H9 (cell line): ENCODE measurements at regions not wholly inside any gene's neighbourhood (a gene's known extent, or its start where the extent isn't known, plus 50 kb on each side); places are given as distances from the start of the nearest gene placed in this dataset.
A peak's percentile ranks its signal among the peaks of the same experiment; 100 is the strongest.

Experiments
- DNase-seq: peaks from one replicate; pipeline ENCODE4 v3.0.0-alpha.2; 2017
- H2AFZ ChIP-seq: one replicate; pipeline ENCODE4 v1.6.1; 2013; ENCODE audit warnings: mild to moderate bottlenecking, low read length, control low read depth, moderate library complexity
- H2AK5ac ChIP-seq: 2 replicates; pipeline ENCODE4 v1.6.1; 2013; ENCODE audit warnings: low read length, control low read depth, mixed read lengths; ENCODE audit not compliant: insufficient read length
- H2BK120ac ChIP-seq: one replicate; pipeline ENCODE4 v1.6.1; 2013; ENCODE audit warnings: low read depth, mild to moderate bottlenecking, low read length, control low read depth, inconsistent platforms; ENCODE audit not compliant: poor library complexity, severe bottlenecking
- H2BK12ac ChIP-seq: 2 replicates; pipeline ENCODE4 v1.6.1; 2013; ENCODE audit warnings: low read length, control low read depth, mixed read lengths, low read depth; ENCODE audit not compliant: insufficient read length
- H2BK15ac ChIP-seq: 2 replicates; pipeline ENCODE4 v1.6.1; 2013; ENCODE audit warnings: low read depth, low read length, control low read depth
- H2BK20ac ChIP-seq: one replicate; pipeline ENCODE4 v1.6.1; 2013; ENCODE audit warnings: low read depth, mild to moderate bottlenecking, low read length, control low read depth, inconsistent platforms; ENCODE audit not compliant: poor library complexity, severe bottlenecking
- H2BK5ac ChIP-seq: 2 replicates; pipeline ENCODE4 v1.6.1; 2013; ENCODE audit warnings: low read length, control low read depth, mixed read lengths; ENCODE audit not compliant: insufficient read length
- H3K14ac ChIP-seq: 2 replicates; pipeline ENCODE4 v1.6.1; 2013; ENCODE audit warnings: low read length, control low read depth; ENCODE audit not compliant: insufficient read depth
- H3K18ac ChIP-seq: 2 replicates; pipeline ENCODE4 v1.6.1; 2013; ENCODE audit warnings: low read depth, mild to moderate bottlenecking, mixed read lengths, low read length, control low read depth; ENCODE audit not compliant: insufficient read length
- H3K23ac ChIP-seq: 2 replicates; pipeline ENCODE4 v1.6.1; 2013; ENCODE audit warnings: low read length, control low read depth, mixed read lengths, low read depth; ENCODE audit not compliant: insufficient read length
- H3K23me2 ChIP-seq: 2 replicates; pipeline ENCODE4 v1.6.1; 2013; ENCODE audit warnings: low read depth, mild to moderate bottlenecking, mixed read lengths, low read length, control low read depth; ENCODE audit not compliant: insufficient read length, poor library complexity, severe bottlenecking
- H3K27ac ChIP-seq: 2 replicates; pipeline ENCODE4 v1.5.1; 2013; ENCODE audit warnings: low read length, control low read depth, mixed read lengths, low read depth; ENCODE audit not compliant: insufficient read length
- H3K27me3 ChIP-seq: 2 replicates; pipeline ENCODE4 v1.6.1; 2013; ENCODE audit warnings: low read length, control low read depth, inconsistent platforms; ENCODE audit not compliant: insufficient read depth
- H3K4ac ChIP-seq: 2 replicates; pipeline ENCODE4 v1.6.1; 2013; ENCODE audit warnings: low read depth, mild to moderate bottlenecking, control low read depth, inconsistent platforms, low read length, moderate library complexity
- H3K4me1 ChIP-seq: 2 replicates; pipeline ENCODE4 v1.6.1; 2013; ENCODE audit warnings: low read length, control low read depth, inconsistent platforms; ENCODE audit not compliant: insufficient read depth
- H3K4me2 ChIP-seq: 2 replicates; pipeline ENCODE4 v1.6.1; 2013; ENCODE audit warnings: low read length, control low read depth, mixed read lengths; ENCODE audit not compliant: insufficient read length, insufficient read depth
- H3K56ac ChIP-seq: 2 replicates; pipeline ENCODE4 v1.6.1; 2013; ENCODE audit warnings: low read depth, mild to moderate bottlenecking, mixed read lengths, low read length, control low read depth; ENCODE audit not compliant: insufficient read length
- H3K79me1 ChIP-seq: 2 replicates; pipeline ENCODE4 v1.6.1; 2013; ENCODE audit warnings: low read depth, mild to moderate bottlenecking, moderate library complexity, low read length, control low read depth, inconsistent platforms; ENCODE audit not compliant: insufficient read depth, poor library complexity, severe bottlenecking
- H3K79me2 ChIP-seq: 2 replicates; pipeline ENCODE4 v1.6.1; 2013; ENCODE audit warnings: low read length, control low read depth, inconsistent platforms; ENCODE audit not compliant: insufficient read depth
- H3K9ac ChIP-seq: 2 replicates; pipeline ENCODE4 v1.6.1; 2013; ENCODE audit warnings: low read length, control low read depth, mixed read lengths; ENCODE audit not compliant: insufficient read length; ENCODE audit errors: extremely low read depth
- H3K9me3 ChIP-seq: one replicate; pipeline ENCODE4 v1.6.1; 2013; ENCODE audit warnings: low read depth, low read length, inconsistent platforms; ENCODE audit not compliant: control insufficient read depth
- H3T11ph ChIP-seq: one replicate; pipeline ENCODE4 v1.6.1; 2013; ENCODE audit warnings: mild to moderate bottlenecking, low read length, control low read depth, inconsistent platforms
- H4K20me1 ChIP-seq: one replicate; pipeline ENCODE4 v1.6.1; 2013; ENCODE audit not compliant: control insufficient read depth, insufficient read length, insufficient read depth
- H4K5ac ChIP-seq: 2 replicates; pipeline ENCODE4 v1.6.1; 2013; ENCODE audit warnings: low read depth, mild to moderate bottlenecking, mixed read lengths, low read length, control low read depth; ENCODE audit not compliant: insufficient read length
- H4K8ac ChIP-seq: replicated peaks from 2 replicates; pipeline ENCODE4 v1.6.1; 2013; ENCODE audit warnings: low read length, control low read depth, mixed read lengths, low read depth; ENCODE audit not compliant: insufficient read length
- H4K91ac ChIP-seq: 2 replicates; pipeline ENCODE4 v1.6.1; 2013; ENCODE audit warnings: low read depth, mild to moderate bottlenecking, moderate library complexity, mixed read lengths, low read length, control low read depth; ENCODE audit not compliant: insufficient read length
- H3K27ac Mint-ChIP-seq, 3 experiments: 2 replicates in 2 of 3; 3 replicates in 1 of 3; pipeline ENCODE4 v1.8.0; 2020 to 2021; ENCODE audit warnings: mixed read lengths in 3 of 3, mild to moderate bottlenecking in 1 of 3, moderate library complexity in 1 of 3
- H3K27me3 Mint-ChIP-seq: 2 replicates; pipeline ENCODE4 v1.8.0; 2021; ENCODE audit warnings: low read depth, mild to moderate bottlenecking, moderate library complexity, mixed read lengths
- H3K36me3 Mint-ChIP-seq, 3 experiments: 2 replicates in 2 of 3; 3 replicates in 1 of 3; pipeline ENCODE4 v1.8.0; 2020 to 2021; ENCODE audit warnings: low read depth in 3 of 3, mixed read lengths in 3 of 3; ENCODE audit not compliant: insufficient read depth in 1 of 3
- H3K4me1 Mint-ChIP-seq, 2 experiments: 2 replicates each; pipeline ENCODE4 v1.8.0; 2020; ENCODE audit warnings: mixed read lengths in 2 of 2
- H3K4me3 Mint-ChIP-seq, 2 experiments: 2 replicates in 1 of 2; 3 replicates in 1 of 2; pipeline ENCODE4 v1.8.0; 2020 to 2021; ENCODE audit warnings: mild to moderate bottlenecking in 2 of 2, mixed read lengths in 2 of 2, moderate library complexity in 1 of 2
- H3K9me3 Mint-ChIP-seq, 2 experiments: 2 replicates in 1 of 2; 3 replicates in 1 of 2; pipeline ENCODE4 v1.8.0; 2020; ENCODE audit warnings: mild to moderate bottlenecking in 2 of 2, mixed read lengths in 2 of 2, moderate library complexity in 1 of 2
- CTCF ChIP-seq: fragments of 200-600 bp; sonication (generic); conservative IDR thresholded peaks from 3 replicates; pipeline ENCODE4 v1.8.0; 2021; ENCODE audit warnings: antibody characterized with exemption, mild to moderate bottlenecking
- WGBS: extraction: QIAGEN DNeasy Blood & Tissue Kit; methylation state at CpG from one replicate; pipeline ENCODE4 v1.1.7; 2013; ENCODE audit warnings: missing lambda C conversion rate, low lambda C conversion rate, mixed read lengths; ENCODE audit not compliant: insufficient read length; ENCODE audit errors: extremely low coverage; 5-methylcytosine and 5-hydroxymethylcytosine counted together

GRCh38 chr16:55155815-55156214, 168.2 kb upstream of the IRX6 start:
- Histone ChIP-seq H3K23ac (no peak overlapping the region), H3K79me1 (no peaks in the 10 kb centered on the region), H2BK5ac (no peak overlapping the region), H4K91ac (no peak overlapping the region), H2AK5ac (no peak overlapping the region), H2BK15ac (no peak overlapping the region), H2BK20ac (no peak overlapping the region), H3K9ac (no peak overlapping the region), H2AFZ (no peak overlapping the region), H3K18ac (no peak overlapping the region), H3K79me2 (no peaks in the 10 kb centered on the region), H3T11ph (no peak overlapping the region), H3K27me3 (no peaks in the 10 kb centered on the region), H3K9me3 (no peaks in the 10 kb centered on the region), H3K56ac (no peak overlapping the region), H3K4ac (no peak overlapping the region), H3K23me2 (no peaks in the 10 kb centered on the region), H2BK12ac (no peak overlapping the region), H3K4me2 (no peak overlapping the region), H4K5ac (no peak overlapping the region), H4K8ac (no peak overlapping the region), H4K20me1 (no peaks in the 10 kb centered on the region), H3K27ac (no peak overlapping the region), H2BK120ac (no peak overlapping the region), H3K14ac (no peak overlapping the region), H3K4me1 (peaks cover 2% of the 10 kb centered on the region; the same call in 1 of the 2 replicates)
- peak; percentile 50 for DNase-seq
- TF ChIP-seq CTCF, result peak; percentile 54
- H3K27me3 Mint-ChIP-seq, result 0 out of 2 replicates have a peak, but pooled peaks cover 3% of the 10 kb centered on the region
- H3K4me1 Mint-ChIP-seq, result peaks cover 10 to 11% of the 10 kb centered on the region in 2 experiments
- H3K36me3 Mint-ChIP-seq, result peaks cover 0 to 5% (median 0%) of the 10 kb centered on the region in 3 experiments; a peak in 1 of 7 replicates
- peaks cover 4 to 5% of the 10 kb centered on the region in 2 experiments; a peak in 4 of 5 replicates for H3K9me3 Mint-ChIP-seq
- no peak overlapping the region for H3K4me3 Mint-ChIP-seq
- no peak overlapping the region; a peak in 1 of 7 replicates for H3K27ac Mint-ChIP-seq
- no CpG with 5 or more reads among the region's 9 CpGs for WGBS
